AG09309 (cell line): ENCODE measurements at regions not wholly inside any gene's neighbourhood (a gene's known extent, or its start where the extent isn't known, plus 50 kb on each side); places are given as distances from the start of the nearest gene placed in this dataset.

Experiments used
- DNase-seq: peaks from one replicate; pipeline ENCODE4 v3.0.0-alpha.2; 2010; ENCODE audit warnings: low read depth
- H3K4me3 ChIP-seq: 2 replicates; pipeline ENCODE4 v1.5.1; 2011; ENCODE audit warnings: mild to moderate bottlenecking, low read depth, low read length, moderate library complexity; ENCODE audit not compliant: control insufficient read depth
- TF ChIP-seq, protein P1 (sequence below): IDR thresholded peaks from 2 replicates; pipeline ENCODE4 v1.5.1; 2011; ENCODE audit warnings: mild to moderate bottlenecking, low read depth, low read length, inconsistent platforms; ENCODE audit not compliant: insufficient read depth, control insufficient read depth; ENCODE audit errors: missing control alignments

DNA sequence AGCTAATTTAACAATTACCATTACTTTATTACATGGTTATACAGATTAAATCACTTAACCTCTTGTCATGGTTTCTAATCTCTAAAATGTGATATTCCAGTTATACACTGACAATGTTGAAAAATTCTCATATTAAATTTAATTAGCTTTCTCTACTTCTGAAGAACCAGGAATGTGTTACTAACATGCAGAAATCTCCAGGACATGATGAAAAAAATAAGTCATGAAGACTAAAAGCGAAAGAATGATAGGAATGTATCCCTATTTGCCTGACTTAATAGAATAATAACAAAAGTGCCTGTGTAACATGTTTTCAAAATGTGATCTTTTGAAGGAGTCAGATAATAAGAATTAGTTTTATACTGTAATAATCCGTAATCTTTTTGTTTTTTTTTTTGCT lies 2823.7 kb upstream of the PCDH20 start:
- TF ChIP-seq, protein P1, sequence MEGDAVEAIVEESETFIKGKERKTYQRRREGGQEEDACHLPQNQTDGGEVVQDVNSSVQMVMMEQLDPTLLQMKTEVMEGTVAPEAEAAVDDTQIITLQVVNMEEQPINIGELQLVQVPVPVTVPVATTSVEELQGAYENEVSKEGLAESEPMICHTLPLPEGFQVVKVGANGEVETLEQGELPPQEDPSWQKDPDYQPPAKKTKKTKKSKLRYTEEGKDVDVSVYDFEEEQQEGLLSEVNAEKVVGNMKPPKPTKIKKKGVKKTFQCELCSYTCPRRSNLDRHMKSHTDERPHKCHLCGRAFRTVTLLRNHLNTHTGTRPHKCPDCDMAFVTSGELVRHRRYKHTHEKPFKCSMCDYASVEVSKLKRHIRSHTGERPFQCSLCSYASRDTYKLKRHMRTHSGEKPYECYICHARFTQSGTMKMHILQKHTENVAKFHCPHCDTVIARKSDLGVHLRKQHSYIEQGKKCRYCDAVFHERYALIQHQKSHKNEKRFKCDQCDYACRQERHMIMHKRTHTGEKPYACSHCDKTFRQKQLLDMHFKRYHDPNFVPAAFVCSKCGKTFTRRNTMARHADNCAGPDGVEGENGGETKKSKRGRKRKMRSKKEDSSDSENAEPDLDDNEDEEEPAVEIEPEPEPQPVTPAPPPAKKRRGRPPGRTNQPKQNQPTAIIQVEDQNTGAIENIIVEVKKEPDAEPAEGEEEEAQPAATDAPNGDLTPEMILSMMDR = no peak
- DNase-seq = peak; percentile 11
- no peak overlapping the region for H3K4me3 ChIP-seq

DNA sequence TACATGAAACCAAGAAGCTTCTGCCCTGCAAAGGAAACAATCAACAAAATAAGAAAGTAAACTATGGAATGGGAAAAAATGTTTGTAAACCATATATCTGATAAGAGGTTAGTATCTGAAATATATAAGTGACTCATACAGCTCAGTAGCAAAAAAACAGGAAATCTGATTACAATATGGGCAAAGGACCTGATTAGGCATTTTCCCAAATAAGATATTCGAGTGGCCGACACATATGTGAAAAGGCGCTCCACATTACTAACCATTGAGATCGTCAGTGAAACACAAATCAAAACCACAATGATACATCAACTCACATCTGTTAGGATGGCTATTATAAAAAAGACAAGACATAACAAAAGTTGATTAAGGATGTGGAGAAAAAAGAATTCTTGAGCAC lies 2818.6 kb upstream of the PCDH20 start:
- no peak overlapping the region for H3K4me3 ChIP-seq
- TF ChIP-seq, protein P1 = no peak
- DNase-seq = peak; percentile 11

DNA sequence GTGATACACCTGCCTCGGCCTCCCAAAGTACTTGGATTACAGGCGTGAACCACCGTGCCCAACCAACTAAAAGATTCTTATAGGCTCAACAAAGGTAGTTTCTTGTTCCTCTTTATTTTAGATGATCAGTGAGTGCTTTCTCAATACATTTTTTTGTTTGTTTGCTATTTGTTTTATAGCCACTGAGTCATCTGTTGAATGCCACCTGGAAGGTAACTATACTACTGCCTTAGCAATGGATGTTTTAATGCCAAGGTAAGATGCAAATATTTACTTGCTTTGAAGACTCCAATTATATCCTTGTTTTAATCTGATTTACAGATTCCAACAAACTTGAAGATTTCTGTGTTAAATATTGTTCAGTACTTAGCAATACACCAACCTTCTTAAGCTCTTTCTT lies 2807.4 kb upstream of the PCDH20 start:
- TF ChIP-seq, protein P1 = no peak
- no peak for DNase-seq
- H3K4me3 ChIP-seq = no peak overlapping the region

DNA sequence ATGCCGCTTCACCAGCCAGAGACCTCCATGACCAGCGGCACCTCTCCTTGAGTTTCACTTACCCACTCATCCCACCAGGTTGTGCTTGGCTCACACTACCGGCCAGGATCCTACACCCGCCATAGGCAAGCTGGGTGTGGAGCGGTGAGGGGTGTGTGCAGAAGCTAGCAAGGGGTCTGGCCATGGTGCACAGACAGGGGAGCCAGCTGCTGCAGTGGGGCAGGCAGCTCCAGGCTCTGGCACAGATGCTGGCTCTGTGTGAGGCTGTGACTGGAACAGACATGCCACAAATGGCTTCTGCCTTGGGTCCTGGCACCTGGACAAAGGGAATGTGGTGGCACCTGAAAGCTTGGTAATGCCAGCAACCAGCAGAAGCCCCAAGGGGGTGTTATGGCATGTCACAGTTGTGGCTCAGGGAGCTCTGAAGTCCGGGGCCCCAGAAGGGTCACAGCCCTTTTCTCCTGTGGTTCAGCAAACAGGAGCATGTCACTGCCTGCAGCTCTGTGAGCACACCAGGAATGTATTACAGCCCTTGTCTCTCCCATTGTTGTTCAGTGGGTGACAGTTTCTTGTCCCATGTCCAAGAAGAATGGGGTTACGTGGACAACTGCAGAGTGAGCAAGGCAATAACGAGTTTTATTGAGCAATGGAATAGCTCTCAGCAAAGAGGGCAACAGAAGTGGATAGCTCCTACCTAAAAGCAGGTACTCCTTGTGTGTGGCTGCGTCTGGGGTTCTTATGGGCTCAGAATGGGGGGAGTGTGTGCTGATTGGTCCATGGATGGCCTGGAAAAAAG lies 2791.0 kb upstream of the PCDH20 start:
- H3K4me3 ChIP-seq = no peak overlapping the region
- TF ChIP-seq, protein P1 = no peak
- DNase-seq = no peak

DNA sequence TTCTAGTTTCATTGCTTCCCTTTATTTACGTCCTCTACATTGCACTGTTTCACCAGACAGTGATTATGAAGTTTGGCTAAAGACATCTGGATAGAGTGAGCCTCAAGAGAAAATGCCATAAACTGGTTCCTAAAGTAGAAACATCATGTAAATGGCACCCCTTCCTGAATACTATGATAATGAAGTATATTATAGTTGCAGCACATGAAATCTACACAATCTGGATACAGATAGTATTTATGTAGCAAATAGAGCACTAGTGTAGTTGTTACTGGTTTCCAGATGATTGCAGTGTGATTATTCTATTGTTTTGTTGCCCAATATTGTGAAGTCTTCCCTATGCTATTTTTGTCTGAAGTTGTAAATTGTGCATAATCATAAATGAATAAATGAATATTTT lies 2786.9 kb upstream of the PCDH20 start:
- H3K4me3 ChIP-seq = no peak overlapping the region
- TF ChIP-seq, protein P1 = no peak
- no peak for DNase-seq

DNA sequence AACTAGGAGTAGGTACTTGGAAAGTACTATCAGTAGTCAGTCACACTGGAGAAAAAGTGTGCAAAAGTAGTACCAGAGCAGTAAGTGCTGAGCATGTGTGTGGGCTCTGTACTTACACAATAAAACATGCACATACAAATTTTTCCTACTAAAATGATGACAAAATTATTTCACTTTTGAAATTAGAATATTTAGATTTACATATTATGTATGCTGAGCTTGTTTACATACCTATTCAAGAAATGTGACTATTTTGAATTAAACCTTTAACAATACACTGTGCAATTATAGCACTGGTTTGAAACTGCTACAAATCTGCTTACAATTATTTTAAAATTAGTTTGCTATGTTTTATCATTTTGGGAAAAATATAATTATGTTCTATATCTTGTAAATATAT lies 2781.6 kb upstream of the PCDH20 start:
- no peak overlapping the region for H3K4me3 ChIP-seq
- DNase-seq = no peak
- TF ChIP-seq, protein P1 = no peak
